ENCODE measurements at regions not wholly inside any gene's neighbourhood (a gene's known extent, or its start where the extent isn't known, plus 50 kb on each side); places are given as distances from the start of the nearest gene placed in this dataset.

DNA sequence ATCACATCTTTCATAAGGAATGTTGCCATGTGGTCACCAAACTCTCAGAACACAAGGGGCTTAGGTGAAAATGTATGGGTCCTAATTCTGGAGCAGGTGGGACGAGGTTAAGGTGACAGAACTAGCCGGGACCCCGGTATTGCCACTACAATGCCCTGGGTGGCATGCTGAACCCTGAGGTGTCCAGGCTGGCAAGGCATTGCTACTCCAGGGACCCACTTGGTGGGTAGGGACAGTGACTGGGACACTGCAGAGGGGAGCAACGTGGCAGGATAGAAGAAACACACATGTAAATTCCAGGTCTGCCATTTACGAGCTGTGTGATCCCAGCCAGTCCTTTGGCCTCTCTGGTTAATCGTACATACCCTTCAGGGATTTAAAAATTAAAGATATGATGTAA, 206.9 kb upstream of the MVB12B start:
- POLR2A ChIA-PET: no interaction called here
- DNase-seq (ENCODE audit: low read depth, low spot score): no peak
- ATAC-seq: no peak
- Histone ChIP-seq H2AFZ (ENCODE audit: control insufficient read depth, low read depth, low read length) (no peak overlapping the region), H3K4me2 (ENCODE audit: control insufficient read depth, insufficient read depth) (no peak overlapping the region), H3K4me1 (ENCODE audit: control insufficient read depth, insufficient read depth, low read length) (no peaks in the 10 kb centered on the region), H3K79me2 (ENCODE audit: control insufficient read depth, insufficient read depth, low read length) (no peaks in the 10 kb centered on the region), H3K36me3 (ENCODE audit: control insufficient read depth in 2 of 2, insufficient read depth in 2 of 2, low read length in 1 of 2) (no peaks in the 10 kb centered on the region), H3K27ac (ENCODE audit: control insufficient read depth, insufficient read depth) (no peak overlapping the region), H3K4me3 (no peak overlapping the region), H3K27me3 (replicated peaks in 1 of 2; ENCODE audit: control insufficient read depth in 2 of 2, insufficient read depth in 2 of 2, low read length in 1 of 2) (peaks cover 2 to 6% of the 10 kb centered on the region in 2 experiments; a peak in 3 of 4 replicates), H4K20me1 (ENCODE audit: control insufficient read depth, insufficient read depth) (no peaks in the 10 kb centered on the region), H3K9me3 (replicated peaks; ENCODE audit: control insufficient read depth, insufficient read depth, low read length) (no peaks in the 10 kb centered on the region), H3K9ac (ENCODE audit: control insufficient read depth, insufficient read depth, low read length) (no peak overlapping the region)
- SMC1A ChIA-PET (ENCODE audit: uncharacterized antibody, unreplicated experiment): no interaction called here
- in situ Hi-C loops (cut with MboI): no loop called here
- RAD21 ChIA-PET (ENCODE audit: unreplicated experiment): no interaction called here
- intact Hi-C loops (cut with micrococcal nuclease; ENCODE audit: unreplicated experiment): no loop called here
- CTCF ChIA-PET: no interaction called here
- no peak for FAIRE-seq
- BruUV-seq (replicated peaks): no TSS peak
- WGBS (ENCODE audit: insufficient coverage, insufficient replicate concordance, low lambda C conversion rate, missing lambda C conversion rate): 7% methylated on average over 6 of the region's 6 CpGs
- TF ChIP-seq PBX3 (IDR thresholded peaks at IDR 0.05; ENCODE audit: insufficient replicate concordance, low read depth, low read length) (no peak), USF2 (IDR thresholded peaks at IDR 0.05; ENCODE audit: borderline replicate concordance, low read depth, low read length) (no peak), HCFC1 (IDR thresholded peaks at IDR 0.05; ENCODE audit: low read length) (no peak), MEF2A (IDR thresholded peaks at IDR 0.05; ENCODE audit: insufficient read depth, low read depth, low read length) (no peak), RELB (IDR thresholded peaks at IDR 0.05; ENCODE audit: low read depth) (no peak), YY1 (IDR thresholded peaks at IDR 0.05; ENCODE audit: low read depth, low read length) (no peak), ZBED1 (IDR thresholded peaks at IDR 0.05; ENCODE audit: borderline replicate concordance) (no peak), IRF4 (IDR thresholded peaks at IDR 0.05; ENCODE audit: low read depth, low read length) (no peak), IKZF1 (conservative IDR thresholded peaks at IDR 0.05) (no peak), BACH1 (IDR thresholded peaks at IDR 0.05; ENCODE audit: borderline replicate concordance) (no peak), EZH2 (IDR thresholded peaks at IDR 0.05; ENCODE audit: borderline replicate concordance, control insufficient read depth, low read depth, low read length) (no peak), KLF5 (IDR thresholded peaks at IDR 0.05; ENCODE audit: partially characterized antibody) (no peak)
- TF ChIP-seq, protein P1, sequence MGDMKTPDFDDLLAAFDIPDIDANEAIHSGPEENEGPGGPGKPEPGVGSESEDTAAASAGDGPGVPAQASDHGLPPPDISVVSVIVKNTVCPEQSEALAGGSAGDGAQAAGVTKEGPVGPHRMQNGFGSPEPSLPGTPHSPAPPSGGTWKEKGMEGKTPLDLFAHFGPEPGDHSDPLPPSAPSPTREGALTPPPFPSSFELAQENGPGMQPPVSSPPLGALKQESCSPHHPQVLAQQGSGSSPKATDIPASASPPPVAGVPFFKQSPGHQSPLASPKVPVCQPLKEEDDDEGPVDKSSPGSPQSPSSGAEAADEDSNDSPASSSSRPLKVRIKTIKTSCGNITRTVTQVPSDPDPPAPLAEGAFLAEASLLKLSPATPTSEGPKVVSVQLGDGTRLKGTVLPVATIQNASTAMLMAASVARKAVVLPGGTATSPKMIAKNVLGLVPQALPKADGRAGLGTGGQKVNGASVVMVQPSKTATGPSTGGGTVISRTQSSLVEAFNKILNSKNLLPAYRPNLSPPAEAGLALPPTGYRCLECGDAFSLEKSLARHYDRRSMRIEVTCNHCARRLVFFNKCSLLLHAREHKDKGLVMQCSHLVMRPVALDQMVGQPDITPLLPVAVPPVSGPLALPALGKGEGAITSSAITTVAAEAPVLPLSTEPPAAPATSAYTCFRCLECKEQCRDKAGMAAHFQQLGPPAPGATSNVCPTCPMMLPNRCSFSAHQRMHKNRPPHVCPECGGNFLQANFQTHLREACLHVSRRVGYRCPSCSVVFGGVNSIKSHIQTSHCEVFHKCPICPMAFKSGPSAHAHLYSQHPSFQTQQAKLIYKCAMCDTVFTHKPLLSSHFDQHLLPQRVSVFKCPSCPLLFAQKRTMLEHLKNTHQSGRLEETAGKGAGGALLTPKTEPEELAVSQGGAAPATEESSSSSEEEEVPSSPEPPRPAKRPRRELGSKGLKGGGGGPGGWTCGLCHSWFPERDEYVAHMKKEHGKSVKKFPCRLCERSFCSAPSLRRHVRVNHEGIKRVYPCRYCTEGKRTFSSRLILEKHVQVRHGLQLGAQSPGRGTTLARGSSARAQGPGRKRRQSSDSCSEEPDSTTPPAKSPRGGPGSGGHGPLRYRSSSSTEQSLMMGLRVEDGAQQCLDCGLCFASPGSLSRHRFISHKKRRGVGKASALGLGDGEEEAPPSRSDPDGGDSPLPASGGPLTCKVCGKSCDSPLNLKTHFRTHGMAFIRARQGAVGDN (IDR thresholded peaks at IDR 0.05): no peak
- TF ChIP-seq, protein P2, sequence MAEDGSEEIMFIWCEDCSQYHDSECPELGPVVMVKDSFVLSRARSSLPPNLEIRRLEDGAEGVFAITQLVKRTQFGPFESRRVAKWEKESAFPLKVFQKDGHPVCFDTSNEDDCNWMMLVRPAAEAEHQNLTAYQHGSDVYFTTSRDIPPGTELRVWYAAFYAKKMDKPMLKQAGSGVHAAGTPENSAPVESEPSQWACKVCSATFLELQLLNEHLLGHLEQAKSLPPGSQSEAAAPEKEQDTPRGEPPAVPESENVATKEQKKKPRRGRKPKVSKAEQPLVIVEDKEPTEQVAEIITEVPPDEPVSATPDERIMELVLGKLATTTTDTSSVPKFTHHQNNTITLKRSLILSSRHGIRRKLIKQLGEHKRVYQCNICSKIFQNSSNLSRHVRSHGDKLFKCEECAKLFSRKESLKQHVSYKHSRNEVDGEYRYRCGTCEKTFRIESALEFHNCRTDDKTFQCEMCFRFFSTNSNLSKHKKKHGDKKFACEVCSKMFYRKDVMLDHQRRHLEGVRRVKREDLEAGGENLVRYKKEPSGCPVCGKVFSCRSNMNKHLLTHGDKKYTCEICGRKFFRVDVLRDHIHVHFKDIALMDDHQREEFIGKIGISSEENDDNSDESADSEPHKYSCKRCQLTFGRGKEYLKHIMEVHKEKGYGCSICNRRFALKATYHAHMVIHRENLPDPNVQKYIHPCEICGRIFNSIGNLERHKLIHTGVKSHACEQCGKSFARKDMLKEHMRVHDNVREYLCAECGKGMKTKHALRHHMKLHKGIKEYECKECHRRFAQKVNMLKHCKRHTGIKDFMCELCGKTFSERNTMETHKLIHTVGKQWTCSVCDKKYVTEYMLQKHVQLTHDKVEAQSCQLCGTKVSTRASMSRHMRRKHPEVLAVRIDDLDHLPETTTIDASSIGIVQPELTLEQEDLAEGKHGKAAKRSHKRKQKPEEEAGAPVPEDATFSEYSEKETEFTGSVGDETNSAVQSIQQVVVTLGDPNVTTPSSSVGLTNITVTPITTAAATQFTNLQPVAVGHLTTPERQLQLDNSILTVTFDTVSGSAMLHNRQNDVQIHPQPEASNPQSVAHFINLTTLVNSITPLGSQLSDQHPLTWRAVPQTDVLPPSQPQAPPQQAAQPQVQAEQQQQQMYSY (CRISPR knock-in tag; IDR thresholded peaks at IDR 0.05): no peak

Measured in GM12878 (cell line).